Activated T-helper 1 cell treated with Interleukin-2 at 50 U/mL for 16 hours (primary cell): ENCODE measurements at regions not wholly inside any gene's neighbourhood (a gene's known extent, or its start where the extent isn't known, plus 50 kb on each side); places are given as distances from the start of the nearest gene placed in this dataset.
"Not testable (repeated sequence)": the region's sequence is repeated elsewhere in the genome, so short reads cannot be mapped to it uniquely, and the experiment has no call there.

ENCODE experiments used
- DNase-seq: peaks from one replicate; pipeline ENCODE4 v3.0.0-alpha.2; 2020; ENCODE audit warnings: low read depth

- DNase-seq = no peak
These were observed 249.1 kb upstream of the TMEFF2 start for GRCh38 chr2:192443831-192444230.

GRCh38 chr2:192438239-192438638 lies 243.5 kb upstream of the TMEFF2 start:
- no peak for DNase-seq

- DNase-seq = no peak
These were observed 242.9 kb upstream of the TMEFF2 start for GRCh38 chr2:192437653-192438052.

- no peak for DNase-seq
These were observed 229.5 kb upstream of the TMEFF2 start for GRCh38 chr2:192424243-192424642.

- DNase-seq = no peak
These were observed 225.1 kb upstream of the TMEFF2 start for GRCh38 chr2:192419786-192420185.

GRCh38 chr2:192416060-192416459 lies 221.3 kb upstream of the TMEFF2 start:
- no peak for DNase-seq

GRCh38 chr2:192414794-192415193 lies 220.1 kb upstream of the TMEFF2 start:
- DNase-seq = no peak

GRCh38 chr2:192413812-192414681 lies 219.3 kb upstream of the TMEFF2 start:
- DNase-seq = no peak

- DNase-seq = not testable (repeated sequence)
These were observed 218.1 kb upstream of the TMEFF2 start for GRCh38 chr2:192412866-192413265.

- no peak for DNase-seq
These were observed 217.7 kb upstream of the TMEFF2 start for GRCh38 chr2:192412394-192412793.

- DNase-seq = no peak
These were observed 217.0 kb upstream of the TMEFF2 start for GRCh38 chr2:192411755-192412154.

- no peak for DNase-seq
These were observed 215.6 kb upstream of the TMEFF2 start for GRCh38 chr2:192410319-192410718.

- no peak for DNase-seq
These were observed 213.0 kb upstream of the TMEFF2 start for GRCh38 chr2:192407692-192408091.

GRCh38 chr2:192398236-192398635 lies 203.5 kb upstream of the TMEFF2 start:
- DNase-seq = no peak

GRCh38 chr2:192394605-192395004 lies 199.9 kb upstream of the TMEFF2 start:
- DNase-seq = no peak

- no peak for DNase-seq
These were observed 196.3 kb upstream of the TMEFF2 start for GRCh38 chr2:192391041-192391440.

- DNase-seq = no peak
These were observed 195.7 kb upstream of the TMEFF2 start for GRCh38 chr2:192390401-192390800.

- DNase-seq = not testable (repeated sequence)
These were observed 189.5 kb upstream of the TMEFF2 start for GRCh38 chr2:192384191-192384590.

- no peak for DNase-seq
These were observed 186.3 kb upstream of the TMEFF2 start for GRCh38 chr2:192381082-192381481.

- DNase-seq = no peak
These were observed 185.0 kb upstream of the TMEFF2 start for GRCh38 chr2:192379736-192380135.

GRCh38 chr2:192377173-192377572 lies 182.4 kb upstream of the TMEFF2 start:
- no peak for DNase-seq

- DNase-seq = no peak
These were observed 179.0 kb upstream of the TMEFF2 start for GRCh38 chr2:192373754-192374153.

GRCh38 chr2:192373221-192373620 lies 178.5 kb upstream of the TMEFF2 start:
- DNase-seq = no peak

- DNase-seq = no peak
These were observed 175.2 kb upstream of the TMEFF2 start for GRCh38 chr2:192369969-192370368.
